Testis (tissue), 2 donors: ENCODE measurements at regions not wholly inside any gene's neighbourhood (a gene's known extent, or its start where the extent isn't known, plus 50 kb on each side); places are given as distances from the start of the nearest gene placed in this dataset.

Source experiments
- POLR2A ChIP-seq: fragments of 450-650 bp; IDR thresholded peaks from one replicate; pipeline ENCODE4 v1.6.1; 2017; ENCODE audit warnings: antibody characterized with exemption, mild to moderate bottlenecking, moderate library complexity
- TF ChIP-seq, protein P1 (sequence below), 3 experiments: fragments of 450-650 bp in 2 of 3; fragments of 200-600 bp in 1 of 3; sonication (generic) in 1 of 3; IDR thresholded peaks; one replicate each; pipeline ENCODE4 v1.5.1; 2016 to 2019; ENCODE audit warnings: antibody characterized with exemption in 3 of 3, mild to moderate bottlenecking in 2 of 3, moderate library complexity in 1 of 3

DNA sequence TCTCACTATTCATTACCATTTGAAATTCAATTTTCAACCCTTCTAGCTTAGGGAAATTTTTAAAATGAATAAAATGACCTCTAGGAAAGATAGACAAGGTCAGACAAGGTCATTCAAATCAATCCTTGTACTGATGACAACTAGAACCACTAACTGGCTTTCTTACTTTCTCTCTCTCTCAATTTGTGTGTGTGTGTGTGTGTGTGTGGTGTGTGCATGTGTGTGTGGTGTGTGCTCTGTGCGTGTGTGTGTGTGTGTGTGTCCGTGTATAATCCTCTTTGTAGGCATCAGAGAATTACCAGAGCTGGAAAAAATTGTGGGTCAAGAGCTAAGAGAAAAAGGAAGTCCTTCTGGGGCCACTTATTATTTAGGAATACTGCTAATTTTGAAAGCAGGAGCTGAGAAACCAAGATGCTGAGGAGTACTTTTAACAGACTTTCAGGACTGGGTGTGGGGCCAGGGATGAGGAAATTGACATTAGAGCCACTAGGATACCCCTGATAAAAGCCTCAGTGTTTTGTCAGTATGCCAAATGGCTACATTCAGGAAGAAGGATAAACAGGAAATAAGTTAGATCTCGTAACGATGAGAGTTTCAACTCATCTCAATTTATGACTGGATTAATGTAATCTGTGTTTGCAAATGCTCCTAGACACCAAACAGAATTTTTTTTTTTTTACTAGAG lies 723.3 kb downstream of the CETN3 start:
- TF ChIP-seq, protein P1, sequence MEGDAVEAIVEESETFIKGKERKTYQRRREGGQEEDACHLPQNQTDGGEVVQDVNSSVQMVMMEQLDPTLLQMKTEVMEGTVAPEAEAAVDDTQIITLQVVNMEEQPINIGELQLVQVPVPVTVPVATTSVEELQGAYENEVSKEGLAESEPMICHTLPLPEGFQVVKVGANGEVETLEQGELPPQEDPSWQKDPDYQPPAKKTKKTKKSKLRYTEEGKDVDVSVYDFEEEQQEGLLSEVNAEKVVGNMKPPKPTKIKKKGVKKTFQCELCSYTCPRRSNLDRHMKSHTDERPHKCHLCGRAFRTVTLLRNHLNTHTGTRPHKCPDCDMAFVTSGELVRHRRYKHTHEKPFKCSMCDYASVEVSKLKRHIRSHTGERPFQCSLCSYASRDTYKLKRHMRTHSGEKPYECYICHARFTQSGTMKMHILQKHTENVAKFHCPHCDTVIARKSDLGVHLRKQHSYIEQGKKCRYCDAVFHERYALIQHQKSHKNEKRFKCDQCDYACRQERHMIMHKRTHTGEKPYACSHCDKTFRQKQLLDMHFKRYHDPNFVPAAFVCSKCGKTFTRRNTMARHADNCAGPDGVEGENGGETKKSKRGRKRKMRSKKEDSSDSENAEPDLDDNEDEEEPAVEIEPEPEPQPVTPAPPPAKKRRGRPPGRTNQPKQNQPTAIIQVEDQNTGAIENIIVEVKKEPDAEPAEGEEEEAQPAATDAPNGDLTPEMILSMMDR (IDR thresholded peaks at IDR 0.05): no peak
- no peak for TF ChIP-seq POLR2A
